ENCODE measurements at regions not wholly inside any gene's neighbourhood (a gene's known extent, or its start where the extent isn't known, plus 50 kb on each side); places are given as distances from the start of the nearest gene placed in this dataset.

DNA sequence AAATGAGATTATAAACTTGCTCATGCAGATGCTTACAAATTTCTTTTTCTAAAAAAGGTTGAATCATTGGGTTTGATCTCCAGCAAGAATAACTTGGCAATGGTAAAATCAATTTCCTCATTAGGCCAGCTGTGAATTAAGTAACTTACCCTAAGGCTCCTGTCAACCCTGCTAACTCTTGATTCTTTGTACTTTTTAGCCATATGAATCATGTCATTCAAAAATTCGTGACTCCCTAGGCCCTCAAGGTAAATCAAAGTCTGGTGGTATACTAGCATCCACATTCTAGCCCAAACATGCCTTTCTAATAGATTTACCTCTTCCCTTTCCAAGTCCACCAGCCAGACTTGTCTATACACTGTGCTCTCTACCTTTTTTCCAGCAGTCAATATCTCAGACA, 420.8 kb upstream of the BRINP1 start:
- DNase-seq (ENCODE audit: low read depth in 2 of 3, low spot score in 2 of 3), result no peak

DNA sequence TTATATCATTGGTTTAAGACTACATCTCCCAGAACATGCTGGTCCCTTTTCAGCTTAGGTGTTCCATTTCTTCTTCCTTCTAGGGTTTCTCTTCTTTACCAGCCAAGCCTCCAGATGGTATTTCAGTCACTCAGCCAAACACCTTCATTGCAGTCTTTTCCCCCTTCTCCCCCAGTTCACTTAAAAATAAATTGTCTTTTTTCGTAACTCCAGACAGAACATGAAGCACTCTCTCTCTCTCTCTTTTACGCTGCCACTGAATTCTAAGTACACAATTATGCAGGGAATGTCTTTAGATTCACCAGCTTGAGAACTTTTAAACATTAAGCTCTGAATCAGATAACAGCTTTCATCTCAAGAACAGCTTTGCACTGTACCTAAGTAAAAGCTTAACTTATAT, 419.7 kb upstream of the BRINP1 start:
- no peak for DNase-seq (ENCODE audit: low read depth in 2 of 3, low spot score in 2 of 3)

DNA sequence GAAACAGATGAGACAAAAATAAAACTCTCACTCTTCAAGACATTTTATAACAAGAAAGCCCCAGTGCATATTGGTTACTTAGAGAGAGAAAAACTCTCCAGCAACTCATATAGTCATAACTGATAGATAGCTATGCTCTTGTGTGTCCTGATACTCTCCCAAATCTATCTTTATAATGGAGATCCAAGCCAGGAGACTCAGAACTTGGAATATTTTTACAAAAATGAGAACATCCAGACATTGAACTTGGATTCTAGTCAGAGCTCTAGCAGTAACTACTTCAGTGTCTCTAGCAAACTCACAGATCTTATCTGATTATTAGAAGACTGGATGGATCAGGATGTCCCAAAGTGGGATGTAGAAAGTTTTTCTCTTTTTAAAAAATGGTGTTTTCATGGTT, 412.7 kb upstream of the BRINP1 start:
- DNase-seq (ENCODE audit: low read depth in 2 of 3, low spot score in 2 of 3), result no peak

DNA sequence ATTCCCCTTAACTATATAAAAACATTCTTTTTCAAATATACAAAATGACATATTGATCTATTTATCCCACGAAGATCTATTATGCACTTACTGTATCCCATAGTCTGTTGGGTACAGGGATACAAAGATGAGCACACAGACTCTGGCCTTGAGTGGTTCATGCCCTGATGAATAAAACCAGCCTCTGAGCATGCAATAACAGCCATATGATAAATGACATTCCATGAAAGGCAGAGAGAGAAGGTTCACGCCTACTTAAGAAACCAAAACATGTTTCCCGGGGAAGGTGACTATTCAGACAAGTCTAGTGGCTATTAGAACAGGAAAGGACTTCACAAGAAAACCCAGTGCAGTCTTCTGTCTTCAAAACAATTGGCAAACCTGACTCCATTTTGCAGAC, 406.2 kb upstream of the BRINP1 start:
- no peak for DNase-seq (ENCODE audit: low read depth in 2 of 3, low spot score in 2 of 3)

DNA sequence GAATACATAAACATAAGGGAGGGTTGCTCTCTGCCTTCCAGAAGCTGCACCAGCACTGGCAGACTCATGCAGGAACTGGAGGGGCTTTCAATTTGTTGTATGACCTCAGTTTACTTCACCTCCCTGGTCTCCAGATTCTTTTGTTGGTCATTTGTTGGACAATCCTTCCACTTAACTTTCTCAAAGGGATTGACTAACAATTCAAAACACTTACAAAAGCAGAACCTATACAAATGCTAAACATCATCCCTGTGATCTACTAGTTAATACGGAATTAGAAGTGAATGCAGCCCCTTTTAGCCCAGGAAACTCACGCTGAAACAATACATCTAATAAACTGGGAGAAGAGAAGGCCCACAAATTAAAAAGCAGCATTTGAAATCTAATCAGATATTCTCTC, 404.6 kb upstream of the BRINP1 start:
- DNase-seq (ENCODE audit: low read depth in 2 of 3, low spot score in 2 of 3), result no peak

DNA sequence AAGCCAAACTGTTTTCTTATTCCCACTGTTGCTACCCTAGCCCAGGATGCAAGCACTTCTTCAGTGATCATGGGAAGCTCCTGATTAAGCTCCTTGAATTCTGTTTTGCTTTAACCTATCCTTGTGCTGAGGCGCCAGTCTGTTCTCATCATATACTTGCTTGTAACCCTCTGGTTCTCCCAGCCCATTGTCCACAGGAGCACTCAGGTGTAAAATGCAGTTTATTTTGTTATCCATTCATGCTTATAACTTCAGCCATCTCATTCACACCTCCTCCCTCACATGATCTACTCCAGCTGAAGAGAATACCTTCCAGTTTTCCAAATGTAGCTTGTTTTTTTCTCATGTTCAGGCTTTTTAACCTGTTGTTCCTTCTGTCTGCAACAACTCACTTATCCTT, 402.1 kb upstream of the BRINP1 start:
- no peak for DNase-seq (ENCODE audit: low read depth in 2 of 3, low spot score in 2 of 3)

DNA sequence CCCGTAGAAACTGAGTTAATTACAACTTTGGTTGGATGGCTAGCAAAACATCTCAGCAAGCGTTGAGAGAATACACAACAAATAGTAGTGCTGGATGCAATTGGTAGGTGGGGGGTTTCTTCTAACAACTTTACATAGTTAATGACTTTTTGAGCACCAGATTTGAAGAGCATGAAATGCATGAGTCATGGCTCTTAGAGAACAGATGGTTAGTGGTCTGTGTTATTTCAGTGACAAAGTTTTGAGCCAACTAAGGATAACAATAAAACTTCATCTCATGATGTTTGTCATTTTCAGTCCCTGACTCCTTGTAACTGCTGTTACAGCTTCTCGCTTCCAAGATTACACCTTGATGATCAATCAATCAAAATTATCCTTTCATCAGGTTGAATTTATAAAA, 399.0 kb upstream of the BRINP1 start:
- no peak for DNase-seq (ENCODE audit: low read depth in 2 of 3, low spot score in 2 of 3)

DNA sequence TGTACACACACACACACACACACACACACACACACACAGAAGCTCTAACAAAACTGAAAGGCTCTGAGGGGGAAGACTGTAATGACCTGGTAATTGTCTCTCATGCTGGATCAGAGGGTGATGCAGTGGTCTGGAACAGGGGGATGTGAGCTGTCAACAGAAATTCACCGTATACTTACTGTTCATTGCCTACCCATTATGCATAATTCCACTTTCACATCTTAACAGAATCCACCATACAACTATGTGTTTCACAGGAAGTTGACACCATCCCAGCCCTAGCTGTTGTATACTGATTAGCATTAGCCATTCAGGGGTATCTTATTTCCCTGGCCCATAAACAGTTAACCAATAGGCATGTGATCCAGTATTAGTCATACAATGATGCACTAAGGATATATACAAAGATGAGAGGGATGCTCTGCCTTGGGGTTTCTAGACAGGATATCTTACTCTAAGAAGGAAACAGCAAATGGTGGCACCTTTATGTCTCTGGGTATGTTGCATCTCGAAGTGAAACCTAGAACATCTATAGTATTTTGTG, 396.5 kb upstream of the BRINP1 start:
- no peak for DNase-seq (ENCODE audit: low read depth in 2 of 3, low spot score in 2 of 3)

DNA sequence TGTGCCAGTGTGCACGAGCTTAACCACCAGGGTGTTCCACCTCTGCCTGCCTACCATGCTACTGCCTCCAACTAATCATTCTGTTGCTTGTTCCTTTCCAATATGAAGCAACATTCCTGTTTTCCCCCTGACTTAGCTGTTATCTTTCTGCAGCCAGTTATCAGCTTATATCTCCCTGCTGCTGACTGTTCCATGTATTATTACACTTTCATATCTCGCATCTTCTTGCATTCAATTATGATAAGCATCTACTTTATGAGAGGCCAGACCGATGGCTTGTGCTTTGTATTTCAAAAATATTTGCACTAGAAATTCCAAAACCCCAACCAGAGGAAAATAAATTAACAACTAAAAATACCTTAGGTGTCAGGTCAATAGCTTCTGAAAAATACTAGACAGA, 394.0 kb upstream of the BRINP1 start:
- no peak for DNase-seq (ENCODE audit: low read depth in 2 of 3, low spot score in 2 of 3)

DNA sequence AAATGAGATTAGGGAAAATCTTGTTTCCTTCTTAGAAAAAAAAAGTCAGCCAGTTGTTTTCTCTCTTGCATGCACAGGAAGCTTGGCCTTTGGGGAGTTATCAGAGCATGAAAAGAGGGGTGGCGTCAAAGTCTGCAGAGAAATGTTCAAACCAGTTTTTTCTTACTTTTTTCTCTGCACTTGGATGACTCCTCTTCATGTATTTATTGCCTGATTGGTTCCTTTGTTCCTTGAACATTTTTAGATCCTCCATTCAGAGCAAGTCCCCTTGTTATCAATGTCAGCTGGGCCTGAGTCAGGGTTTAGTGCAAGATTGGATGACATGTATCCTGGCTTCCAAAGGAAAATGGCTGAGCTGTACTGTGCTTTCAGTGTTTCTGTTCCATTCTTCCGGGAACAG, 392.6 kb upstream of the BRINP1 start:
- no peak for DNase-seq (ENCODE audit: low read depth in 2 of 3, low spot score in 2 of 3)

DNA sequence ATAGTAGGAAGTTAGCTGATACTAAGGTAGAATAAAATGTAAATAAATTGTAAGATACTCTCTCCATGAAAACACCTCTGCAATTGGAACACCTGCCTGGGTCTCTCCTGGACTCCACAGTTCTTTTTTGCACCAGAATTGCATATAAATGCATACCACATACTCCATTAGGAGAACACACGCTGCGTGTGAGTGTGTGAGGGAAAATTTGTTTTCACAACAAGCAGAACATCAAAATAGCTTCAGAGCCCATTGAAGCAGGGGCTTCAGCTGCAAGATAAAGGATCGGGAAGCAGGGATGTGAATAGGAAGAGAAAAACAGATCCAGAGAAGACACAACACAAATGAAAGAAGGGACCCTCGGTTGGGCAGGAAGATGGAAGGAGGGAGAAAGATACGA, 389.8 kb upstream of the BRINP1 start:
- DNase-seq (ENCODE audit: low read depth in 2 of 3, low spot score in 2 of 3), result no peak

DNA sequence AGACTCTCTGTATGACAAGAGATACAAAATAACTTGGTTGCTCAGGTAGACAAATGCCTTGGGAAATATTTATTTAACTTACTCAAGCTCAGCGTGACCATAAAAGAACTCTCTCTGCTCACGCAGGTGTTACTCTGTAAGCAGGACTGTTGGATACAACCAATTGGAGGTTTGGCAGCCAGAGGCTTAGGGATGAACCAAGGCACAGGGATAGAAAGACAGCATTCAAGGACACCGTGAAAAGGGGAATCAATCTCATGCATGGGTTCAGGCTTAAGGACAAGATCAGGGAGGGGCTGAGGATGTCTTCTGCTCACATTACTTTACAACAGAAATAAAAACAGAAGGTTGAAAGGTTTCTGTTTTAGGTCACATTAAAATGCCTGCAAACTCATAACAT, 389.0 kb upstream of the BRINP1 start:
- no peak for DNase-seq (ENCODE audit: low read depth in 2 of 3, low spot score in 2 of 3)

DNA sequence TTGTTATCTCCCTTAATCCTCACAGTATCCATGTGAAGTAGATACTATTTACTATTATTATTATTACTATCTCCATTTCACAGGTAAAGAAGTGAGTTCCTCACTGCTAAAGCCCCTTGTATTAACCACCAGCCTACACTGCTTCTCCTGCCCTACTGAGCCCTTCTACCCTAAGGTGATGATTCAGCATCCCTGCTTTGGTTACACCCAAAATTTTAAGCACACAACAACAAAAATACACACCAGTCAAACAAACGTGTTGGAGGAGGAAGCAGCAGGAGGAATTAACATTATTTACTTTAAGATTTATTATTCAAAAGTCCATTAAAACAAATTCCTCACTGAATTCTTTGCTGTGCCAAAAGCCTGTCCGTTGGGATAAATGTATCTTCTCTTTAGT, 370.2 kb upstream of the BRINP1 start:
- no peak for DNase-seq (ENCODE audit: low read depth in 2 of 3, low spot score in 2 of 3)

DNA sequence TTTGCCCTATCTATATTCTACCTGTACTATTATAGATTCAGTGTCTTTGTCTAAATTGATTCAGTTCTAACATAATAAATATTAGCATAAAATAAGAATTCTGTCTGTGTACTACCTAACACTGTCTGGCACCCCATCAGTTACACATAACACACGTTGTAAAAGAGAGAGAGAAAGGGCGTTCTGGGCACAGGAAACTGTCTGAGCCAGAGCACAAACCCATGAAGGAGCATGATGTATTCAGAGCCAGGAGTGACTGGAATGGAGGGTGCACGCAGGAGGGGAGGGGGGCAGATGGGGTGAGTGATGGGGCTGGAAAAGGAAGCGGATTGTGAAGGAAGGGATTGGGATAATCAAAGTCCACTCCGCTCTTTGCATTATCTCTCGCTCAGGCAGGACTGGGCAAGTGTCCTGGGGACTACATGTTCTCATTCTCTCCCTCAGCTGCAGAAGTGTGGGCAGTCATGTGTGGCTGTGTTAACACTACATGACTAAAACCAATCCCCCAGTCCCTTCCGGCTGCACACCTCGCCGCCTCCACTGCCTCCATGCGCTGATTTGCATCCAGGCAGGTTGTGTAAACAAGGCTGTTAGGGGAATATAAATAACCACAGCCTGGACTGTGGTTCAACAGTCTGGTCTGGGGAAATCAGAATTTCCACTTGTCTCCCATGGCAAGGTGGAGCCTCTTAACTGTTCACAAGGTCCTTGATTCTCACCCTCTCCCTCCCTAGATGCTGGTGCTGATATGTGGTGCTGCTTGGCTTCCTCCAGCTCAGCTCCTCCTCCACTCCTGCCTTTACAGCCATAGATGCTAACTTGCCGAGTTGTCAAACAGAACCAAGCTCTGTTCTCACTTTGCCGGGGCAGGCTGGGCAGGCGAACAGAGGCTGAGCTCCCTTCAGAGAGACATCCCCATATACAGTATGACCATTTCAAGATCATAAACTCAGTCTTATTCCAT, 367.5 kb upstream of the BRINP1 start:
- no peak for DNase-seq (ENCODE audit: low read depth in 2 of 3, low spot score in 2 of 3)

DNA sequence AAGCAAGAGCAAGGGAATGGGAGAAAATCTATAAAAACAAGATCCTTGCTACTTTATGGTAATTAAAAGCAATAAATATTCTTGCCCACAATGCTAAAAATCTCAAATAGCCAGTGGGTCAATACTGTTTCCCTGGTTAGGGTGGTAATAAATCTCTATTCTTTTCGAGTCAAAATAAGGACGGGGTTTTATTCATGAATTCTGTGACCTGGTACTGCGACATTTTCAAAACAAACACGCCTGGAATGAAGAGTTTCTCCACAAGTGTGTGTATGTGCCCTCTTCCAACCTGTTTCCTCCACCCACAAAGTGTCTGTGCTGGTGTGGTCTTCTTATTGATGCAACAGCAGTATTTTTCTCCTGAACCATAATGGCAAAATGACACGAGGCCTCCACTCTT, 358.8 kb upstream of the BRINP1 start:
- no peak for DNase-seq (ENCODE audit: low read depth in 2 of 3, low spot score in 2 of 3)

DNA sequence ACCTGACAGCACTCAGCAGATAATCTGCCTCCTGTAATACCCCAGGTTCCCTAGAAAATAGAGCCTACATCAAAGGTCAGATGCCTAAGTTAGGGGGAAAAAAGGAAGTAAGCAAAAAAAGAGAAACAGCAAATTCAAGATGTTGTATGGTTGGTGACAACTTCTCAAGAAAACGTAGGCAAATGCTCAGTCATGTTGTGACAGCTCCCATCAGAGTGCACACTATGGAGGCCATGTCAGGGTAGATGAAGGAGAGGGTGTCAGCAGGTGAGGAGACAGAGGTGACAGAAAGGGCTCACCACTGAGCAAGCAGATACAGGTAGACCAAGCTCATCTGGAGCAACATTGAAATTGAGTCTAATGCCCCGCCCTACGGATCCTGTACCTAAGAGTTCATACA, 356.8 kb upstream of the BRINP1 start:
- no peak for DNase-seq (ENCODE audit: low read depth in 2 of 3, low spot score in 2 of 3)

DNA sequence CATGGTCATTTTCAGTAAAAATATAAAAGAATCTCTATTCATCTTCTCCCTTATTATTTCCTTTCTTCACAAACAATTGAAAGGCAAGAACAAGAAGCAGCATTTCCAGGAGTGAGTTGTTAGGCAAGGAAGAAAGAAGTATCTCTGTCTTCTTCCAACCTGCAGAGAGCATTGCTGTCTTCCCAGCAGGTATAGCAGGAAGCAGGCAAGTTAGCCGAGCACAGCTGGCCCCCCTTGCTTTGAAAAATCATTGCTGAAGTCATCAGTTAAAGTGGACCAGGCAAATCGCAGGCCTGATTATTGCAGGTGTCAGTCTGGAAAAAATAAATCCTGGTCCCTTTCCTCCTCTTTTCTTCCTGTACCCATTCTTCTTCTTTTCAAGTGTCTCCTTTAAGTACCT, 353.1 kb upstream of the BRINP1 start:
- no peak for DNase-seq (ENCODE audit: low read depth in 2 of 3, low spot score in 2 of 3)

DNA sequence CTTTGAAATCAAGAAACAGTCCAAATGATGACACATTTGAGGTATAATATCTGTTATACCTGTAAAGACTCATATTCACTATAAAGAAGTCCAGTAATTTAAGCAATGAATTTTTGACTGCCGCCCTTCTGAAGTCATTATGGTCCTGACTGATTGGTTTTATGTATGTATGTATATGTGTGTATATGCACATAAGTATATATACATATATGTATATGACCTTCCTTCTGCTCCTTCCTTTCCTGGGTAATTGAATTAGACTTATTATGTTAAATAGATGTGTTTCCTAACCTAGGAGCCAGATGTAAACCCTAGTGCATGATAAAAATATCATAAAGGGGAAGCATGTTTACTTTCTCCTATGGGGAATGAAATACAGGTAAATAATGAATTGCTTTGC, 343.1 kb upstream of the BRINP1 start:
- no peak for DNase-seq (ENCODE audit: low read depth in 2 of 3, low spot score in 2 of 3)

DNA sequence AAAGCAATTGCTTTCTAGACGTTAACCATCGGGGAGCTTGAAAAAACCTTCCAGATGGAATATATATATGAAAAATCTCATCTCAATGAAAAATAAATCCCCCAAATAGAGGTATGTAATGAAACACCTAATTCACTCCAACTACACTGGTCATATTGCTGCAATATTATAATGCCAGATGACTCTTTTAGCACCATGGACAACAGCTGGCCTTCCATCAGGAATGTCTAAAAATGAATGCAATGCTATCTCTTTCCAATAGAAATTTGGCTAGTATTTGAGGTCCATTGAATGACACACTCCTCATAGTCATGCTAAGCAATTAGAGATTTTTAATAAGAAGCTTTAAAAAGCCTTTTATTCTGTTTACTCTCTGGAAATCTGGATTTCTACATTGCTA, 340.2 kb upstream of the BRINP1 start:
- no peak for DNase-seq (ENCODE audit: low read depth in 2 of 3, low spot score in 2 of 3)

DNA sequence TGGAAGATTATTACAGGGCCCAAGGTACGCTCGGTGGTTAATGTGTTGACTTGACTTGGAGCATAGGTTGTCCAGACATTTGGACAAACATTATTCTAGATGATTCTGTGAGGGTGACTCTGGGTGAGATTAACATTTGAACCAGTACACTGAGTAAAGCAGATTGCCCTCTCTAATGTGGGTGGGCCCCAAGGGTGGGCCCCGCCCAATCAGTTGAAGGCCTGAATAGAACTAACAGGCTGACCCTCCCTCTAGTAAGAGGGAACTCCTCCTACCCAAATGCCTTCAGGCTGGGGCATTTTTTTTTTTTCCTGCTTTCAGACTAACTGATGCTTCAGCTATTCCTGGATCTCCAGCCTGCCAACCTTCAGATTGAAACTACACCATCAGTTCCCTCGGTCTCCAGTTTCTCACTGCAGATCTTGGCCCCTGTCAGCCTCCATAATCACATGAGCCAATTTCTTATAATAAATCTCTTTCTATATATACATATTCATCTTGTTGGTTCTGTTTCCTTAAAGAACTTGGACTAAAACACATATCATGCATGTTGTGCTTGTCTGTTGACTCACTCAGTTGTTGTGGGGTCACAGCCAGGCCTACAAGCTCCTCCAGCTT, 338.1 kb upstream of the BRINP1 start:
- no peak for DNase-seq (ENCODE audit: low read depth in 2 of 3, low spot score in 2 of 3)

DNA sequence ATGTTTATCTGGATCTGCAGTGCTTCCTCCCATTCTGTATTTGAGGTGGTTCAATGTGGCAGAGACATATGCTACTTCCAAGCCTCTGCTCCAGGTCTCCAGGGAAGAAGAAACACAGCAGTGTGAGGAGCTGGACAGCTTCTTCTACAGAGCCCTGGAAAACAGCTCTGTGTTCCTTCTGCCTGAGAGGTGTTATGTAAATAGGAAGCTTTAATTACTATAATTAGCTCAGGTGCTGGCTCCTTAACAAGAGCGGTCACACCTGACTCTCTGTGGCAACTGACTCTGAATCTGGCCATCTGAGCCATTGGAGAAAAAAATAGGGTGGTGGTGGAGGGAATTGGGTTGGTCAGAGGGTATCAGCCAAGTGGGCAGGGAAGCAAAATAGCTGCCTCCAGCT, 332.4 kb upstream of the BRINP1 start:
- no peak for DNase-seq (ENCODE audit: low read depth in 2 of 3, low spot score in 2 of 3)

DNA sequence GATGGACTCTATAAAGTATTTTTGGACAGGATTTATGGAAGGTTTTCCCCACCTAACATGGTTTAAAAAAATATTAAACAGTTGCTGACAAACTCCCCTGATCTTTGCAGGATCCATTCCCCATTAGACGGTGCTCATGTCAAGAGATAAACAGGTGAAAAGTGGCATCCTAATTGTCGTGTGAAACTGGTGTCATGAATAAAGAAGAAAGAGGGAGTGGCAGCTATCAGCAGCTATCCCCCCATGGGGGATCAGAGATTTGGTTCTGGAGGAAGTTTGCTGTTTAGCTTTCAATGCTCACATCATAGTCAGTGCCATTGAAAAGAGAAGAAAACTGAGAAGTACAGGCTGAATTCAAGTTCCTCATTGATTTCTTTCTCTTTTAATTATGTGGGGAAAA, 329.3 kb upstream of the BRINP1 start:
- DNase-seq (ENCODE audit: low read depth in 2 of 3, low spot score in 2 of 3), result no peak
